GM10248 (cell line): ENCODE measurements at regions not wholly inside any gene's neighbourhood (a gene's known extent, or its start where the extent isn't known, plus 50 kb on each side); places are given as distances from the start of the nearest gene placed in this dataset.

ENCODE experiments used
- CTCF ChIA-PET: fragments of 300-600 bp; sonication (Branson Sonifier 250); formaldehyde crosslinking; extraction: SDS; loops from one replicate; lab custom pipeline; 2021; ENCODE audit warnings: antibody characterized with exemption; lab: Yijun Ruan, JAX
- POLR2A ChIA-PET: fragments of 350-650 bp; sonication (Branson Sonifier 250); formaldehyde crosslinking; extraction: SDS; loops from one replicate; lab custom pipeline; 2020; ENCODE audit warnings: antibody characterized with exemption; lab: Yijun Ruan, JAX
- DNase-seq: peaks from one replicate; pipeline ENCODE4 v3.0.0; 2012; ENCODE audit errors: extremely low spot score
- CTCF ChIP-seq: IDR thresholded peaks from 2 replicates; pipeline ENCODE4 v1.5.1; 2012; ENCODE audit warnings: mild to moderate bottlenecking, low read depth; ENCODE audit errors: extremely low read depth, missing control alignments, control extremely low read depth

GRCh38 chr2:52697690-52698089 lies 1069.9 kb upstream of the CHAC2 start:
- TF ChIP-seq CTCF = no peak
- DNase-seq = no peak
- CTCF ChIA-PET = no interaction called here
- POLR2A ChIA-PET = no interaction called here

DNA sequence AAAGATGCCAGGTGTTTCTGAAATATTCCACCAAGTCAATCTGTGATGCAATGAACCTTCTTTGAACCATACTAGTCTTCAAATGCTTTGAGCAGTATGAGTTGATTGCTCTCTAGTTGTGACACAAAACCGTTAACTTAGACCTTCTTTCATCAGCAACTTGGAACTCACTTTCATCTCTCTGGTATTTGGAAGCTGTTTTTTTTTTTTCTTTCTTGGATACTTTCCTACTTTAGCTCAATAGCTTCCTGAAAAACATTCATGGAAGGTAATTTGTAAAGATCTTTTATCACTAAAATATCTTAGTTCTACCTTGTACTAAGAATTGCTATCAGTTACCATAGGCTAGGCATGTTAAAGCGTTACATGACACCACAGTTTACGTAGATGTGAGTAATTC lies 1071.9 kb upstream of the CHAC2 start:
- no peak for DNase-seq
- POLR2A ChIA-PET = no interaction called here
- CTCF ChIA-PET = no interaction called here
- TF ChIP-seq CTCF = no peak

DNA sequence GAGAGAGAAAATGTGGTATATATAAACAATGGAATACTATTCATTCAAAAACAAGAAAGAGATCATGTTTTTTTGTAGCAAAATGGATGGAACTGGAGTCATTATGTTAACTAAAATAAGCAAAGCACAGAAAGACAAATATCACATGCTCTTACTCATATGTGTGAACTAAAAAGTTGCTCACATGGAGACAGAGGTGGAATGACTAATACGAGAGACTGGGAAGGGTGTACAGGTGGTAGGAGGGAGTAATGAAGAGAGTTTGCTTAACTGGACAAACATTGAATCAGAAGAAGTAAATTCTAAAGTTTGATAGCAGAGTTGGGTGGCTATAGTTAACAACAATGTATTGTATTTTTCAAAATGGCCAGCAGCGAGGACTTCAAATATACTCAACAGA lies 1080.7 kb upstream of the CHAC2 start:
- ChIA-PET CTCF (no interaction called here), POLR2A (no interaction called here)
- TF ChIP-seq CTCF = no peak
- no peak for DNase-seq

DNA sequence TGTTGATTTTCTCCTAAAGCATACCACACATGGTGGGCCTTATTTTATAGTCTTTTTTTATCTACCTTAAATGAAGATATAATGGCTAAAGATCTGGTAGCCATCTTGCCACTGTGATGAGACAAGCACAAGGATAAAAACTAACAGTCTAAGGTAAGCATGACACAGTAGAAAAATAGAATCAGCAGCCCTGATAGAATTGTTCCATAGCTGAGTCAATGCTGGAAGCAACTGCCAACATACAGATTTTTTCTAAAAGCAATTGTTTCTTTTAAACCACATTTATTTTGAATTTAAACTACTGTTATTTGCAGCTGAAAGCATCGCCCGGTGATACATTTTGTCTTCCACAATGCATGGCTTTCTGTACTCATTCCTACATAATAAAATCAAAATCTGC lies 1091.5 kb upstream of the CHAC2 start:
- CTCF ChIA-PET = interaction anchor here (0.7 kb wide), 1 partner anchor 31 kb away, joined by 3 read pairs; no protein-coding TSS in a partner anchor
- POLR2A ChIA-PET = no interaction called here
- no peak for TF ChIP-seq CTCF
- no peak for DNase-seq

DNA sequence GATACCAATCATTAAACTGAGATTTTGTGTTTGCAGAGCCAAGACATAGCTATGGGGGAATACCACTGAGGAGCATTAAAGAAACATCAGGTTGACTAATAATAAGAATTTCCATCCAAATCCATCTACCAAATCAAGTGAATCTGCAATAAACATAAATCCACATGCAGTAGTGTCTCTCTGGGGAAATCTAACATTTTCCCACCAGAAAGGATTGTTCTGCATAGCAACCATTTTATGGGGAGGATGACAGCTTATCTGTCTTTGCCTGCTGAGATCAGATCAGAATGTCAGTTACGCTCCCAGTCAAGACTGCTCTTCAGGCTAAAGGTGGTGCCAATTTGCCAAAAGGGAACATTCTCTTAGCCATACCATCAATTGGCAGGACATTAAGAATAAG lies 1098.9 kb upstream of the CHAC2 start:
- CTCF ChIA-PET = no interaction called here
- POLR2A ChIA-PET = no interaction called here
- no peak for TF ChIP-seq CTCF
- no peak for DNase-seq

GRCh38 chr2:52659546-52659945 lies 1108.1 kb upstream of the CHAC2 start:
- CTCF ChIA-PET = no interaction called here
- no peak for DNase-seq
- POLR2A ChIA-PET = no interaction called here
- no peak for TF ChIP-seq CTCF

DNA sequence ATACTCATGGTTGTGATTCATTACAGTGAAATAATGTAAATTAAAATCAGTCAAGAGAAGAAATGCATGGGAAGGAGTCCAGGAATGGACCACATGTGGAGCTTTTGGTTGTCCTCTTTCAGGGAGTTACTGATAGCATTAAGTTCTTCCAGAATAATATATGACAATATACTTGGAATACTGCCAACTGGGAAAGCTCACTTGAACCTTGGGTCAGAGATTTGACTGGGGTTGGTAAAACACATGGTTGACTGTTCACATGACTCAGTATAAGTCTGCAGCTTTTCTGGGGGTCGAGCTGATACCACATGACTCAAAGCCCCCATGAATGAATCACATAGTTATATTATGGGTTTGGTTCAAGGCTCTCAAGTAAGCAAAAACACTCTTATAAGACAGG lies 1109.0 kb upstream of the CHAC2 start:
- ChIA-PET CTCF (no interaction called here), POLR2A (no interaction called here)
- no peak for TF ChIP-seq CTCF
- DNase-seq = no peak
